ENCODE measurements at regions not wholly inside any gene's neighbourhood (a gene's known extent, or its start where the extent isn't known, plus 50 kb on each side); places are given as distances from the start of the nearest gene placed in this dataset.
"Not testable (repeated sequence)": the region's sequence is repeated elsewhere in the genome, so short reads cannot be mapped to it uniquely, and the experiment has no call there.

GRCh38 chr13:33411312-33411711 is 125.8 kb upstream of the STARD13 start:
- no peak for DNase-seq (ENCODE audit: low read depth)

- DNase-seq (ENCODE audit: low read depth), result no peak
Observed at GRCh38 chr13:33415822-33416221, 130.3 kb upstream of the STARD13 start.

- not testable (repeated sequence) for DNase-seq (ENCODE audit: low read depth)
Observed at GRCh38 chr13:33418224-33418953, 132.8 kb upstream of the STARD13 start.

GRCh38 chr13:33420117-33420516 is 134.6 kb upstream of the STARD13 start:
- not testable (repeated sequence) for DNase-seq (ENCODE audit: low read depth)

GRCh38 chr13:33426131-33426530 is 140.6 kb upstream of the STARD13 start:
- no peak for DNase-seq (ENCODE audit: low read depth)

- DNase-seq (ENCODE audit: low read depth), result no peak
Observed at GRCh38 chr13:33433316-33433715, 147.8 kb upstream of the STARD13 start.

- DNase-seq (ENCODE audit: low read depth), result no peak
Observed at GRCh38 chr13:33434676-33435075, 149.1 kb upstream of the STARD13 start.

GRCh38 chr13:33435207-33435606 is 149.7 kb upstream of the STARD13 start:
- no peak for DNase-seq (ENCODE audit: low read depth)

- no peak for DNase-seq (ENCODE audit: low read depth)
Observed at GRCh38 chr13:33438918-33439317, 153.4 kb upstream of the STARD13 start.

- DNase-seq (ENCODE audit: low read depth), result no peak
Observed at GRCh38 chr13:33441015-33441414, 155.5 kb upstream of the STARD13 start.

- no peak for DNase-seq (ENCODE audit: low read depth)
Observed at GRCh38 chr13:33445024-33445423, 159.5 kb upstream of the STARD13 start.

- no peak for DNase-seq (ENCODE audit: low read depth)
Observed at GRCh38 chr13:33445476-33445875, 159.9 kb upstream of the STARD13 start.

GRCh38 chr13:33446821-33447725 is 161.5 kb upstream of the STARD13 start:
- no peak for DNase-seq (ENCODE audit: low read depth)

GRCh38 chr13:33448889-33449288 is 163.3 kb upstream of the STARD13 start:
- DNase-seq (ENCODE audit: low read depth), result no peak

- no peak for DNase-seq (ENCODE audit: low read depth)
Observed at GRCh38 chr13:33450956-33451709, 165.6 kb upstream of the STARD13 start.

GRCh38 chr13:33452873-33453517 is 167.4 kb upstream of the STARD13 start:
- DNase-seq (ENCODE audit: low read depth), result no peak

- no peak for DNase-seq (ENCODE audit: low read depth)
Observed at GRCh38 chr13:33453936-33454335, 168.4 kb upstream of the STARD13 start.

- no peak for DNase-seq (ENCODE audit: low read depth)
Observed at GRCh38 chr13:33454844-33455705, 169.5 kb upstream of the STARD13 start.

GRCh38 chr13:33459702-33460101 is 174.1 kb upstream of the STARD13 start:
- no peak for DNase-seq (ENCODE audit: low read depth)

GRCh38 chr13:33462109-33462508 is 176.6 kb upstream of the STARD13 start:
- DNase-seq (ENCODE audit: low read depth), result no peak

- DNase-seq (ENCODE audit: low read depth), result no peak
Observed at GRCh38 chr13:33464345-33464744, 178.8 kb upstream of the STARD13 start.
